ENCODE measurements at regions not wholly inside any gene's neighbourhood (a gene's known extent, or its start where the extent isn't known, plus 50 kb on each side); places are given as distances from the start of the nearest gene placed in this dataset.
"Not testable (repeated sequence)": the region's sequence is repeated elsewhere in the genome, so short reads cannot be mapped to it uniquely, and the experiment has no call there.

DNA sequence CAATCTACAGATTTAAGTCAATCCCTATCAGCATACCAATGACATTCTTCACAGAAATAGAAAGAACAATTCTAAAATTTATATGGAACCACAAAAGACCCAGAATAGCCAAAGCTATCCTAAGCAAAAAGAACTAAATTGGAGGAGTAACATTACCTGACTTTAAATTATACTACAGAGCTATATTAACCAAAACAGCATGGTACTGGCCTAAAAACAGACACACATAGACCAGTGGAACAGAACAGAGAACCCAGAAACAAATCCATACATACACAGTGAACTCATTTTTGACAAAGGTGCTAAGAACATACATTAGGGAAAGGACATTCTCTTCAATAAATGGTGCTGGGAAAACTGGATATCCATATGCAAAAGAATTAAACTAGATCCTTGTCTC lies 68.6 kb upstream of the HES1 start:
- not testable (repeated sequence) for TF ChIP-seq POLR2A (IDR thresholded peaks at IDR 0.05)
- TF ChIP-seq, protein P1, sequence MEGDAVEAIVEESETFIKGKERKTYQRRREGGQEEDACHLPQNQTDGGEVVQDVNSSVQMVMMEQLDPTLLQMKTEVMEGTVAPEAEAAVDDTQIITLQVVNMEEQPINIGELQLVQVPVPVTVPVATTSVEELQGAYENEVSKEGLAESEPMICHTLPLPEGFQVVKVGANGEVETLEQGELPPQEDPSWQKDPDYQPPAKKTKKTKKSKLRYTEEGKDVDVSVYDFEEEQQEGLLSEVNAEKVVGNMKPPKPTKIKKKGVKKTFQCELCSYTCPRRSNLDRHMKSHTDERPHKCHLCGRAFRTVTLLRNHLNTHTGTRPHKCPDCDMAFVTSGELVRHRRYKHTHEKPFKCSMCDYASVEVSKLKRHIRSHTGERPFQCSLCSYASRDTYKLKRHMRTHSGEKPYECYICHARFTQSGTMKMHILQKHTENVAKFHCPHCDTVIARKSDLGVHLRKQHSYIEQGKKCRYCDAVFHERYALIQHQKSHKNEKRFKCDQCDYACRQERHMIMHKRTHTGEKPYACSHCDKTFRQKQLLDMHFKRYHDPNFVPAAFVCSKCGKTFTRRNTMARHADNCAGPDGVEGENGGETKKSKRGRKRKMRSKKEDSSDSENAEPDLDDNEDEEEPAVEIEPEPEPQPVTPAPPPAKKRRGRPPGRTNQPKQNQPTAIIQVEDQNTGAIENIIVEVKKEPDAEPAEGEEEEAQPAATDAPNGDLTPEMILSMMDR (IDR thresholded peaks at IDR 0.05): not testable (repeated sequence)

Data from lower leg skin (tissue), 3 donors.